Loucy (cell line): ENCODE measurements at regions not wholly inside any gene's neighbourhood (a gene's known extent, or its start where the extent isn't known, plus 50 kb on each side); places are given as distances from the start of the nearest gene placed in this dataset.

Experiments used
- H2AFZ ChIP-seq: fragments of 200-600 bp; sonication (generic); 2 replicates; pipeline ENCODE4 v1.6.0; 2016; ENCODE audit warnings: antibody characterized with exemption, mild to moderate bottlenecking, low read length, moderate library complexity
- H3F3A ChIP-seq: fragments of 200-600 bp; 2 replicates; pipeline ENCODE4 v1.6.0; 2016; ENCODE audit warnings: antibody characterized with exemption, low read depth, mild to moderate bottlenecking
- H3K27me3 ChIP-seq: fragments of 200-600 bp; sonication (generic); 2 replicates; pipeline ENCODE4 v1.6.1; 2014; ENCODE audit warnings: low read length, mild to moderate bottlenecking; ENCODE audit not compliant: insufficient read depth, poor library complexity, severe bottlenecking
- H3K36me3 ChIP-seq: fragments of 200-600 bp; sonication (generic); 2 replicates; pipeline ENCODE4 v1.6.1; 2016; ENCODE audit warnings: low read length; ENCODE audit not compliant: insufficient read depth
- H3K4me1 ChIP-seq: fragments of 200-600 bp; sonication (generic); 2 replicates; pipeline ENCODE4 v1.5.1; 2014; ENCODE audit warnings: low read length, mild to moderate bottlenecking; ENCODE audit not compliant: insufficient read depth, poor library complexity, severe bottlenecking
- H3K4me2 ChIP-seq: fragments of 200-600 bp; sonication (generic); 2 replicates; pipeline ENCODE4 v1.6.0; 2014; ENCODE audit warnings: antibody characterized with exemption, low read length, low read depth, mild to moderate bottlenecking; ENCODE audit not compliant: poor library complexity, severe bottlenecking
- H3K4me3 ChIP-seq: fragments of 200-600 bp; sonication (generic); 2 replicates; pipeline ENCODE4 v1.5.1; 2014; ENCODE audit warnings: low read length, mild to moderate bottlenecking, mixed read lengths; ENCODE audit not compliant: poor library complexity, severe bottlenecking
- H3K79me2 ChIP-seq: fragments of 200-600 bp; sonication (generic); 2 replicates; pipeline ENCODE4 v1.6.1; 2014; ENCODE audit warnings: low read length; ENCODE audit not compliant: insufficient read depth
- H3K9ac ChIP-seq: fragments of 200-600 bp; sonication (generic); 2 replicates; pipeline ENCODE4 v1.6.0; 2014; ENCODE audit warnings: mild to moderate bottlenecking, low read depth, low read length, moderate library complexity; ENCODE audit not compliant: poor library complexity, severe bottlenecking
- H3K9me2 ChIP-seq: fragments of 200-600 bp; sonication (generic); replicated peaks from 2 replicates; pipeline ENCODE4 v1.6.1; 2016; ENCODE audit warnings: low read depth, low read length, mixed read lengths
- H3K9me3 ChIP-seq: fragments of 200-600 bp; sonication (generic); 2 replicates; pipeline ENCODE4 v1.6.1; 2014; ENCODE audit warnings: mild to moderate bottlenecking, antibody characterized with exemption, low read length, low read depth; ENCODE audit not compliant: insufficient read depth
- H4K20me1 ChIP-seq: fragments of 200-600 bp; sonication (generic); 2 replicates; pipeline ENCODE4 v1.6.0; 2014; ENCODE audit warnings: antibody characterized with exemption, low read length, mild to moderate bottlenecking; ENCODE audit not compliant: insufficient read depth, poor library complexity, severe bottlenecking
- EZH2phosphoT487 ChIP-seq: fragments of 200-600 bp; IDR thresholded peaks from 2 replicates; pipeline ENCODE4 v1.6.1; 2018; ENCODE audit warnings: antibody characterized with exemption, mild to moderate bottlenecking, moderate library complexity, borderline replicate concordance
- TF ChIP-seq, protein P1 (sequence below): fragments of 200-600 bp; sonication (generic); conservative IDR thresholded peaks from 2 replicates; pipeline ENCODE4 v1.5.1; 2014; ENCODE audit warnings: mild to moderate bottlenecking, antibody characterized with exemption, low read length

DNA sequence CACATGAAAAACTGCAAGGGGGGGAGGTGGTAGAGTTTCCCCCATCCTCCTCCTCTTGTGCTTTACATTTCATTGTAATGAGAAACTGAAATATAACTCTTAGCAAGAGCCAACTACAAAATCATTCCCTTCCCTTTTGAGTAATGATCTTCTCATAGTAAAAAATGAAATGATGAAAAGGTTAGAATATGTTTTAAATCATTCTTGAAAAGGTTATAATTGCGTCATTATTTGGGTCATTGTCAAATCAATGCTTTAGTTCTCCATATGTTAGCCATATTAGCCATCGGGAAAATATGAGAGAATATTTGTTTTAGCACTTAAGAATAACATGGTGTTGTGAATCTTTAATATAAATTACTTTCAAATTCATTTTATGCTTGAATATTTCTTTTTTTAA is 1185.0 kb upstream of the CDH18 start:
- Histone ChIP-seq H3K9me3 (no peaks in the 10 kb centered on the region), H3K9ac (no peak overlapping the region), H3K4me3 (no peak overlapping the region), H3K79me2 (no peaks in the 10 kb centered on the region), H4K20me1 (no peaks in the 10 kb centered on the region), H3K27me3 (no peaks in the 10 kb centered on the region), H3K4me2 (no peak overlapping the region), H3K9me2 (no peaks in the 10 kb centered on the region), H3F3A (no peaks in the 10 kb centered on the region), H3K36me3 (no peaks in the 10 kb centered on the region), H2AFZ (no peak overlapping the region), H3K4me1 (no peaks in the 10 kb centered on the region)
- no peak for TF ChIP-seq EZH2phosphoT487
- TF ChIP-seq, protein P1, sequence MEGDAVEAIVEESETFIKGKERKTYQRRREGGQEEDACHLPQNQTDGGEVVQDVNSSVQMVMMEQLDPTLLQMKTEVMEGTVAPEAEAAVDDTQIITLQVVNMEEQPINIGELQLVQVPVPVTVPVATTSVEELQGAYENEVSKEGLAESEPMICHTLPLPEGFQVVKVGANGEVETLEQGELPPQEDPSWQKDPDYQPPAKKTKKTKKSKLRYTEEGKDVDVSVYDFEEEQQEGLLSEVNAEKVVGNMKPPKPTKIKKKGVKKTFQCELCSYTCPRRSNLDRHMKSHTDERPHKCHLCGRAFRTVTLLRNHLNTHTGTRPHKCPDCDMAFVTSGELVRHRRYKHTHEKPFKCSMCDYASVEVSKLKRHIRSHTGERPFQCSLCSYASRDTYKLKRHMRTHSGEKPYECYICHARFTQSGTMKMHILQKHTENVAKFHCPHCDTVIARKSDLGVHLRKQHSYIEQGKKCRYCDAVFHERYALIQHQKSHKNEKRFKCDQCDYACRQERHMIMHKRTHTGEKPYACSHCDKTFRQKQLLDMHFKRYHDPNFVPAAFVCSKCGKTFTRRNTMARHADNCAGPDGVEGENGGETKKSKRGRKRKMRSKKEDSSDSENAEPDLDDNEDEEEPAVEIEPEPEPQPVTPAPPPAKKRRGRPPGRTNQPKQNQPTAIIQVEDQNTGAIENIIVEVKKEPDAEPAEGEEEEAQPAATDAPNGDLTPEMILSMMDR: no peak

DNA sequence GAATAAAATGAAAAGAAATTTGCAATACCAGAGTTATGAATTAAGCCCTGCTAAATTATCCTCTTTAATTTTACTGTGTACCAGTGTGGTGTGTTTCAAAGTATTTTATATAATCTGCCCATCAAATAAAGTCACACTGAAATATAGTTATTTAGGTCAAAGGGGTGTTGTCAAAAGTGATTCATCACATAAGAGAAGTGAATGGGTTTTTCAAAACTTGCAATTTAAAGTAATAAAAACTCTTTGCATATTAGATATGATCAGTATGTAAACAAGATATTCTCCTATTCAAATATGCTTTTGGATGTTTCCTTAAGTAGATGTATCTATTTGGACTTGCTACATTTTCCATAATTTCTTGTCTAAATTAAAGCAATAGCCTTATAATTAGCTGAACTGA is 1183.0 kb upstream of the CDH18 start:
- H3K4me1 ChIP-seq: no peaks in the 10 kb centered on the region
- TF ChIP-seq, protein P1: no peak
- TF ChIP-seq EZH2phosphoT487: no peak
- H3K9ac ChIP-seq: no peak overlapping the region
- no peaks in the 10 kb centered on the region for H4K20me1 ChIP-seq
- H3K4me2 ChIP-seq: no peak overlapping the region
- H3K9me2 ChIP-seq: no peaks in the 10 kb centered on the region
- H3K27me3 ChIP-seq: no peaks in the 10 kb centered on the region
- no peak overlapping the region for H3K4me3 ChIP-seq
- no peaks in the 10 kb centered on the region for H3K36me3 ChIP-seq
- H3K9me3 ChIP-seq: no peaks in the 10 kb centered on the region
- H3F3A ChIP-seq: no peaks in the 10 kb centered on the region
- H2AFZ ChIP-seq: no peak overlapping the region
- no peaks in the 10 kb centered on the region for H3K79me2 ChIP-seq

DNA sequence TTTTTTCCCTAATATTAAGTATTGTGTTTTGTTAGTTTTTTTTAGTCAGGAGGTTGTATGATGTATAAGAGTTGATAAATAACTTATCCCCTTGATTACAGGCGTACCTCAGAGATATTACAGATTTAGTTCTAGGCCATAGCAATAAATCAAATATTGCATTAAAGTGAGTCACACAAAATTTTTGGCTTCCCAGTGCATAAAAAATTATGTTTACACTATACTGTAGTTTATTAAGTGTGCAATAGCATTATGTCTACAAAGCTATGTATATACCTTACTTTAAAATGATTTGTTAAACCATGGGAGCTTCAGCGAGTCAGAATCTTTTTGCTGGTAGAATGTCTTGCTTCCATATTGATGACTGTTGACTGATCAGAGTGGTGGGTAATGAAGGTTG is 1180.6 kb upstream of the CDH18 start:
- Histone ChIP-seq H3K4me3 (no peak overlapping the region), H3K9ac (no peak overlapping the region), H3K9me2 (no peaks in the 10 kb centered on the region; the same call in 1 of the 2 replicates), H3K27me3 (no peaks in the 10 kb centered on the region), H3K9me3 (no peaks in the 10 kb centered on the region), H3K36me3 (no peaks in the 10 kb centered on the region), H3K79me2 (no peaks in the 10 kb centered on the region), H3K4me1 (no peaks in the 10 kb centered on the region), H2AFZ (no peak overlapping the region), H4K20me1 (no peaks in the 10 kb centered on the region), H3K4me2 (no peak overlapping the region), H3F3A (no peaks in the 10 kb centered on the region)
- TF ChIP-seq, protein P1: no peak
